Esophagus squamous epithelium (tissue), 4 donors: ENCODE measurements at regions not wholly inside any gene's neighbourhood (a gene's known extent, or its start where the extent isn't known, plus 50 kb on each side); places are given as distances from the start of the nearest gene placed in this dataset.

Source experiments
- CTCF ChIP-seq, 6 experiments: fragments of 450-650 bp in 4 of 6; fragments of 200-600 bp in 2 of 6; sonication (generic) in 2 of 6; IDR thresholded peaks; one replicate each; pipeline ENCODE4 v1.5.1; 2016 to 2019; ENCODE audit warnings: antibody characterized with exemption in 6 of 6, mild to moderate bottlenecking in 4 of 6, moderate library complexity in 4 of 6
- POLR2A ChIP-seq, 4 donors: fragments of 450-650 bp; IDR thresholded peaks; one replicate each; pipeline ENCODE4 v1.6.1; 2017; ENCODE audit warnings: antibody characterized with exemption in 4 of 4, mild to moderate bottlenecking in 4 of 4, moderate library complexity in 3 of 4

GRCh38 chr6:22199771-22200170 lies 97.1 kb downstream of the PRL start:
- no peak for TF ChIP-seq CTCF (IDR thresholded peaks at IDR 0.05)
- TF ChIP-seq POLR2A (IDR thresholded peaks at IDR 0.05): no peak
